NCI-H146 (cell line): ENCODE measurements at regions not wholly inside any gene's neighbourhood (a gene's known extent, or its start where the extent isn't known, plus 50 kb on each side); places are given as distances from the start of the nearest gene placed in this dataset.

Experiments used
- DNase-seq: peaks from one replicate; lab custom pipeline; 2025; lab: John Stamatoyannopoulos, UW

- no peak for DNase-seq
Measured at GRCh38 chr2:128380061-128380889, 61.6 kb upstream of the HS6ST1 start.

GRCh38 chr2:128380961-128381938, 62.6 kb upstream of the HS6ST1 start:
- DNase-seq: peak; percentile 99

GRCh38 chr2:128384446-128384845, 65.8 kb upstream of the HS6ST1 start:
- DNase-seq: no peak

- DNase-seq: no peak
Measured at GRCh38 chr2:128384956-128385355, 66.3 kb upstream of the HS6ST1 start.

GRCh38 chr2:128385365-128385764, 66.7 kb upstream of the HS6ST1 start:
- DNase-seq: no peak

GRCh38 chr2:128386066-128386465, 67.4 kb upstream of the HS6ST1 start:
- DNase-seq: peak; percentile 58

- no peak for DNase-seq
Measured at GRCh38 chr2:128388499-128388941, 69.9 kb upstream of the HS6ST1 start.

GRCh38 chr2:128389388-128390086, 70.9 kb upstream of the HS6ST1 start:
- no peak for DNase-seq

- DNase-seq: no peak
Measured at GRCh38 chr2:128390256-128390990, 71.8 kb upstream of the HS6ST1 start.

GRCh38 chr2:128390991-128391630, 72.4 kb upstream of the HS6ST1 start:
- no peak for DNase-seq

- DNase-seq: no peak
Measured at GRCh38 chr2:128391679-128392078, 73.0 kb upstream of the HS6ST1 start.

GRCh38 chr2:128392207-128392606, 73.5 kb upstream of the HS6ST1 start:
- no peak for DNase-seq

GRCh38 chr2:128394007-128394730, 75.5 kb upstream of the HS6ST1 start:
- DNase-seq: no peak

- no peak for DNase-seq
Measured at GRCh38 chr2:128395196-128395595, 76.5 kb upstream of the HS6ST1 start.

GRCh38 chr2:128395640-128396499, 77.2 kb upstream of the HS6ST1 start:
- DNase-seq: no peak

GRCh38 chr2:128396500-128396891, 77.8 kb upstream of the HS6ST1 start:
- DNase-seq: peak; percentile 91

GRCh38 chr2:128396946-128397345, 78.3 kb upstream of the HS6ST1 start:
- DNase-seq: no peak

GRCh38 chr2:128399256-128399655, 80.6 kb upstream of the HS6ST1 start:
- no peak for DNase-seq

GRCh38 chr2:128399690-128400291, 81.1 kb upstream of the HS6ST1 start:
- no peak for DNase-seq
